ENCODE measurements at regions not wholly inside any gene's neighbourhood (a gene's known extent, or its start where the extent isn't known, plus 50 kb on each side); places are given as distances from the start of the nearest gene placed in this dataset.
"Not testable (repeated sequence)": the region's sequence is repeated elsewhere in the genome, so short reads cannot be mapped to it uniquely, and the experiment has no call there.

GRCh38 chr10:131363416-131363815 lies 51.9 kb upstream of the TCERG1L start:
- DNase-seq: no peak

- no peak for DNase-seq
These were observed 60.0 kb upstream of the TCERG1L start for GRCh38 chr10:131371571-131371970.

GRCh38 chr10:131381576-131381975 lies 70.1 kb upstream of the TCERG1L start:
- DNase-seq: no peak

GRCh38 chr10:131385161-131385872 lies 73.8 kb upstream of the TCERG1L start:
- DNase-seq: not testable (repeated sequence)

GRCh38 chr10:131387018-131387529 lies 75.6 kb upstream of the TCERG1L start:
- no peak for DNase-seq

- no peak for DNase-seq
These were observed 80.4 kb upstream of the TCERG1L start for GRCh38 chr10:131391936-131392335.

- DNase-seq: no peak
These were observed 84.9 kb upstream of the TCERG1L start for GRCh38 chr10:131396121-131397050.

GRCh38 chr10:131398166-131398565 lies 86.6 kb upstream of the TCERG1L start:
- no peak for DNase-seq

GRCh38 chr10:131399981-131400380 lies 88.5 kb upstream of the TCERG1L start:
- no peak for DNase-seq

- DNase-seq: no peak
These were observed 89.0 kb upstream of the TCERG1L start for GRCh38 chr10:131400513-131400912.

- no peak for DNase-seq
These were observed 91.5 kb upstream of the TCERG1L start for GRCh38 chr10:131402771-131403650.

GRCh38 chr10:131403936-131404335 lies 92.4 kb upstream of the TCERG1L start:
- DNase-seq: no peak

GRCh38 chr10:131404886-131405285 lies 93.4 kb upstream of the TCERG1L start:
- DNase-seq: no peak

- no peak for DNase-seq
These were observed 95.3 kb upstream of the TCERG1L start for GRCh38 chr10:131406676-131407392.

- peak; percentile 20 for DNase-seq
These were observed 107.2 kb upstream of the TCERG1L start for GRCh38 chr10:131418681-131419080.

- DNase-seq: no peak
These were observed 108.3 kb upstream of the TCERG1L start for GRCh38 chr10:131419797-131420196.

GRCh38 chr10:131420867-131421266 lies 109.3 kb upstream of the TCERG1L start:
- no peak for DNase-seq

GRCh38 chr10:131421381-131421780 lies 109.9 kb upstream of the TCERG1L start:
- DNase-seq: no peak

- DNase-seq: no peak
These were observed 111.2 kb upstream of the TCERG1L start for GRCh38 chr10:131422731-131423130.

- DNase-seq: no peak
These were observed 112.5 kb upstream of the TCERG1L start for GRCh38 chr10:131424053-131424452.

- no peak for DNase-seq
These were observed 113.4 kb upstream of the TCERG1L start for GRCh38 chr10:131424836-131425491.

All from NCI-H510A (cell line).